MCF 10A (cell line): ENCODE measurements at regions not wholly inside any gene's neighbourhood (a gene's known extent, or its start where the extent isn't known, plus 50 kb on each side); places are given as distances from the start of the nearest gene placed in this dataset.
"Not testable (repeated sequence)": the region's sequence is repeated elsewhere in the genome, so short reads cannot be mapped to it uniquely, and the experiment has no call there.

Experiments used
- BruUV-seq: library from RNA; stranded (reverse); fragments of 400-500 nt; replicated peaks from 2 replicates; lab custom pipeline; 2021; lab: Mats Ljungman, UMichigan
- CTCF ChIA-PET: fragments of 300-600 bp; sonication (Branson Sonifier 250); formaldehyde crosslinking; extraction: SDS; loops from one replicate; lab custom pipeline; 2021; ENCODE audit warnings: antibody characterized with exemption, inconsistent platforms; lab: Yijun Ruan, JAX
- POLR2A ChIA-PET: fragments of 300-600, 350-650 bp; sonication (Branson Sonifier 250); formaldehyde crosslinking; extraction: SDS; loops from one replicate; lab custom pipeline; 2020; ENCODE audit warnings: antibody characterized with exemption, inconsistent platforms; lab: Yijun Ruan, JAX
- DNase-seq: peaks from one replicate; pipeline ENCODE4 v3.0.0-alpha.2; 2018; ENCODE audit not compliant: unreplicated experiment
- H3K27ac Mint-ChIP-seq: one replicate; pipeline ENCODE4 v1.8.0; 2022; ENCODE audit warnings: mild to moderate bottlenecking, low read depth, mixed read lengths; ENCODE audit not compliant: unreplicated experiment
- H3K27me3 Mint-ChIP-seq: one replicate; pipeline ENCODE4 v1.8.0; 2022; ENCODE audit warnings: mixed read lengths; ENCODE audit not compliant: insufficient read depth, unreplicated experiment
- H3K36me3 Mint-ChIP-seq: one replicate; pipeline ENCODE4 v1.8.0; 2022; ENCODE audit warnings: mild to moderate bottlenecking, moderate library complexity, mixed read lengths; ENCODE audit not compliant: insufficient read depth, unreplicated experiment
- H3K4me1 Mint-ChIP-seq: one replicate; pipeline ENCODE4 v1.8.0; 2022; ENCODE audit warnings: mixed read lengths; ENCODE audit not compliant: insufficient read depth, unreplicated experiment
- H3K4me3 Mint-ChIP-seq: one replicate; pipeline ENCODE4 v1.8.0; 2022; ENCODE audit warnings: mild to moderate bottlenecking, moderate library complexity, mixed read lengths; ENCODE audit not compliant: unreplicated experiment
- H3K9me3 Mint-ChIP-seq: one replicate; pipeline ENCODE4 v1.8.0; 2022; ENCODE audit warnings: mixed read lengths; ENCODE audit not compliant: unreplicated experiment
- CTCF ChIP-seq: fragments of 200-600 bp; IDR thresholded peaks from one replicate; pipeline ENCODE4 v1.8.0; 2022; ENCODE audit warnings: antibody characterized with exemption, mild to moderate bottlenecking; ENCODE audit not compliant: unreplicated experiment
- intact Hi-C: fragments of 100-400 bp; cut with micrococcal nuclease; formaldehyde crosslinking; loops from 2 replicates; pipeline ENCODE4 v1.14.1; 2022

- intact Hi-C loops, result no loop called here
- Mint-ChIP-seq H3K36me3 (no peaks in the 10 kb centered on the region), H3K4me3 (no peak overlapping the region), H3K27ac (no peak overlapping the region), H3K4me1 (no peaks in the 10 kb centered on the region), H3K27me3 (no peaks in the 10 kb centered on the region), H3K9me3 (no peaks in the 10 kb centered on the region)
- no peak for TF ChIP-seq CTCF
- DNase-seq, result no peak
- BruUV-seq, result no TSS peak
- ChIA-PET CTCF (interaction anchor here (0.5 to 0.6 kb wide), 2 partner anchors 28 to 134 kb away, joined by 3 read pairs; no protein-coding TSS in a partner anchor), POLR2A (no interaction called here)
Measured at GRCh38 chr13:109401891-109402290, 384.5 kb downstream of the IRS2 start.

GRCh38 chr13:109401307-109401706, 385.1 kb downstream of the IRS2 start:
- Mint-ChIP-seq H3K4me3 (no peak overlapping the region), H3K27me3 (no peaks in the 10 kb centered on the region), H3K36me3 (no peaks in the 10 kb centered on the region), H3K4me1 (no peaks in the 10 kb centered on the region), H3K9me3 (no peaks in the 10 kb centered on the region), H3K27ac (no peak overlapping the region)
- no peak for TF ChIP-seq CTCF
- BruUV-seq, result no TSS peak
- no peak for DNase-seq
- ChIA-PET POLR2A (no interaction called here), CTCF (no interaction called here)
- intact Hi-C loops, result no loop called here

GRCh38 chr13:109400624-109401257, 385.6 kb downstream of the IRS2 start:
- Mint-ChIP-seq H3K4me3 (no peak overlapping the region), H3K27me3 (no peaks in the 10 kb centered on the region), H3K9me3 (no peaks in the 10 kb centered on the region), H3K36me3 (no peaks in the 10 kb centered on the region), H3K27ac (no peak overlapping the region), H3K4me1 (no peaks in the 10 kb centered on the region)
- POLR2A ChIA-PET, result no interaction called here
- no peak for TF ChIP-seq CTCF
- no TSS peak for BruUV-seq
- CTCF ChIA-PET, result no interaction called here
- intact Hi-C loops, result no loop called here
- DNase-seq, result no peak

- no peaks in the 10 kb centered on the region for H3K4me1 Mint-ChIP-seq
- no peaks in the 10 kb centered on the region for H3K36me3 Mint-ChIP-seq
- H3K27ac Mint-ChIP-seq, result no peak overlapping the region
- H3K27me3 Mint-ChIP-seq, result no peaks in the 10 kb centered on the region
- DNase-seq, result no peak
- ChIA-PET CTCF (no interaction called here), POLR2A (no interaction called here)
- intact Hi-C loops, result no loop called here
- H3K4me3 Mint-ChIP-seq, result no peak overlapping the region
- no TSS peak for BruUV-seq
- TF ChIP-seq CTCF, result no peak
- no peaks in the 10 kb centered on the region for H3K9me3 Mint-ChIP-seq
Measured at GRCh38 chr13:109400209-109400608, 386.2 kb downstream of the IRS2 start.

- BruUV-seq, CTCF ChIA-PET, H3K4me1 Mint-ChIP-seq, H3K27me3 Mint-ChIP-seq, intact Hi-C loops, H3K27ac Mint-ChIP-seq, DNase-seq, H3K9me3 Mint-ChIP-seq, H3K36me3 Mint-ChIP-seq, H3K4me3 Mint-ChIP-seq: not testable (repeated sequence)
- POLR2A ChIA-PET, result interaction anchor here (0.9 kb wide), 1 partner anchor 252 kb away, joined by 4 read pairs; no protein-coding TSS in a partner anchor
Measured at GRCh38 chr13:109398071-109398470, 388.3 kb downstream of the IRS2 start.
